Thyroid gland (tissue), 4 donors: ENCODE measurements at regions not wholly inside any gene's neighbourhood (a gene's known extent, or its start where the extent isn't known, plus 50 kb on each side); places are given as distances from the start of the nearest gene placed in this dataset.

ENCODE experiments used
- POLR2A ChIP-seq, 2 donors: fragments of 450-650 bp; IDR thresholded peaks; one replicate each; pipeline ENCODE4 v1.6.1; 2017; ENCODE audit warnings: antibody characterized with exemption in 2 of 2, mild to moderate bottlenecking in 2 of 2, moderate library complexity in 1 of 2
- TF ChIP-seq, protein P1 (sequence below), 6 experiments: fragments of 200-600 bp in 3 of 6; fragments of 450-650 bp in 3 of 6; sonication (generic) in 3 of 6; IDR thresholded peaks; one replicate each; pipeline ENCODE4 v1.5.1; 2016 to 2019; ENCODE audit warnings: antibody characterized with exemption in 6 of 6, mild to moderate bottlenecking in 2 of 6, inconsistent platforms in 1 of 6, moderate library complexity in 1 of 6

DNA sequence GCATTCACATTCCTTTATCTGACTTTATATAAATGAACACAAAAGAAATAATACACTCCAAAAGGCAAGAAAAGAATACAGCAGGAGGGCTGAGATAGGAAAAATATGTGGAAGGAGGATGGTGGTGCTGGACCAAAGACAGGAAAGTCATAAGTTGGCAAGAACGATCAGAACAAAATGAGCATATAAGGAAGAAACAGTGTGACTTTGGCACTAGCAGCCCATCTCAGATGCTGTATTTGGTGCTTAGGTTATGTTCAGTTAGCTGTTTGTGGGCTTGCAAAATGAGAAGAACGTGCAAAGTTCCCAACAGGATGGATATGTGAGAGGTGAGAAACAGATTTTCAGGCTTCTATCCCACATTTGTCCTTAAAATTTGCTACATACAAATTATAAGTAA, 719.8 kb upstream of the ADGRL4 start:
- TF ChIP-seq, protein P1, sequence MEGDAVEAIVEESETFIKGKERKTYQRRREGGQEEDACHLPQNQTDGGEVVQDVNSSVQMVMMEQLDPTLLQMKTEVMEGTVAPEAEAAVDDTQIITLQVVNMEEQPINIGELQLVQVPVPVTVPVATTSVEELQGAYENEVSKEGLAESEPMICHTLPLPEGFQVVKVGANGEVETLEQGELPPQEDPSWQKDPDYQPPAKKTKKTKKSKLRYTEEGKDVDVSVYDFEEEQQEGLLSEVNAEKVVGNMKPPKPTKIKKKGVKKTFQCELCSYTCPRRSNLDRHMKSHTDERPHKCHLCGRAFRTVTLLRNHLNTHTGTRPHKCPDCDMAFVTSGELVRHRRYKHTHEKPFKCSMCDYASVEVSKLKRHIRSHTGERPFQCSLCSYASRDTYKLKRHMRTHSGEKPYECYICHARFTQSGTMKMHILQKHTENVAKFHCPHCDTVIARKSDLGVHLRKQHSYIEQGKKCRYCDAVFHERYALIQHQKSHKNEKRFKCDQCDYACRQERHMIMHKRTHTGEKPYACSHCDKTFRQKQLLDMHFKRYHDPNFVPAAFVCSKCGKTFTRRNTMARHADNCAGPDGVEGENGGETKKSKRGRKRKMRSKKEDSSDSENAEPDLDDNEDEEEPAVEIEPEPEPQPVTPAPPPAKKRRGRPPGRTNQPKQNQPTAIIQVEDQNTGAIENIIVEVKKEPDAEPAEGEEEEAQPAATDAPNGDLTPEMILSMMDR (IDR thresholded peaks at IDR 0.05), result no peak
- TF ChIP-seq POLR2A (IDR thresholded peaks at IDR 0.05), result no peak
